NCI-H128 (cell line): ENCODE measurements at regions not wholly inside any gene's neighbourhood (a gene's known extent, or its start where the extent isn't known, plus 50 kb on each side); places are given as distances from the start of the nearest gene placed in this dataset.
"Not testable (repeated sequence)": the region's sequence is repeated elsewhere in the genome, so short reads cannot be mapped to it uniquely, and the experiment has no call there.

Source experiments
- DNase-seq: peaks from one replicate; lab custom pipeline; 2025; ENCODE audit not compliant: unreplicated experiment; lab: John Stamatoyannopoulos, UW

DNA sequence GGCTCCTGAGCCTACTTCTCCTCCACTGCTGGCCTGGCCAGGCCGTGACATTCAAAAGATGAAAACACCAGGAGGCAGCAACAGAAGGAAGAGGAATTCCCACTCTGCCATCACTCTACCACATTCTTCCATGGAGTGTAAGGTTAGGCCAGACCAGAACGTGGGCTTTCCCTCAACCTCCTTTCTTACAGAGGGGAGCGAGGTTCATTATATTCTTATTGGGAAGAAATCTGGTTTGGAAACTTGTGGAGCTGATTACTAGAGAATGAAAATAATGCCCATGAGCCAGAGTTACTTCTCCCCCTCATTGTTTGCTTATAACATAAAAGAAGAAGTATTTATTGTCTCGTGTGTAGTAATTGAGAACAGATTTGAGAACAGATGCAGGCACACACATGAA lies 136.3 kb upstream of the BASP1 start:
- DNase-seq = no peak

GRCh38 chr5:17083276-17083675 lies 134.2 kb upstream of the BASP1 start:
- not testable (repeated sequence) for DNase-seq

- no peak for DNase-seq
Measured at GRCh38 chr5:17087035-17087434, 130.4 kb upstream of the BASP1 start.

DNA sequence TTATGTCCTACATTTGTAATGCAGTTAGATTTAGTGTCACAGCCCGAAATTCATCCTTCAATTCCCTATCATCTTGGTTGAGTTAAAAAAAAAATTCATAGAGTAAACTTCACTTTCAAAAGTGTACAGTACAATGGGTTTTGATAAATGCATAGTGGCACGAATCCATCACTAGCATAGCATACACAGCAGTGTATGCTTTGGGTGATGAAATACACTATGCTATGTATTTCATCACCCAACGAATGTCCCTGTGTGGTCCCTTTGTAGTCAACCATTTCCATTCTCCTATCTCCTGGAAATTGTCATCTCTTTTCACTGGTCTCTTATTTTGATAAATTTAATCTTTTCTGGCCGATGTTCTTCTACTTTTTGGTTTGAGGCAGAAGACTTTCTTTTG lies 129.4 kb upstream of the BASP1 start:
- DNase-seq = no peak

DNA sequence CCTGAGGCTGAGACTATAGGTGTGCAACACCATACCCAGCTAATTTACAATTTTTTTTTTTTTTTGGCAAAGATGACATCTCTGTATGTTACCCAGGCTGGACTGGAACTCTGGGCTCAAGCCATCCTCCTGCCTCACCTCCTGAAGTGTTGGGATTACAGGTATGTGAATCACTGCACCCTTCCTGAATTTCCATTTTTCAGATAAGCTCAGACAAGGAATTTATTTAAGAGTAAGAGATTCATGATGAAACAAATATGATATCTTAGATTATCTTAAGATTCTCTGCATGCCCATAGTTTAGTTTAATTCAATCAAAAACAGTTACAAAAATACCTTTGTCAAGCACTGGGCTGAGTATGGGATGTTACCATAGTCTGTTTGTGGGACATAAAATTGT lies 128.4 kb upstream of the BASP1 start:
- no peak for DNase-seq

GRCh38 chr5:17089690-17090089 lies 127.7 kb upstream of the BASP1 start:
- DNase-seq = no peak

- no peak for DNase-seq
Measured at GRCh38 chr5:17090839-17091238, 126.6 kb upstream of the BASP1 start.

GRCh38 chr5:17094830-17095229 lies 122.6 kb upstream of the BASP1 start:
- DNase-seq = no peak

DNA sequence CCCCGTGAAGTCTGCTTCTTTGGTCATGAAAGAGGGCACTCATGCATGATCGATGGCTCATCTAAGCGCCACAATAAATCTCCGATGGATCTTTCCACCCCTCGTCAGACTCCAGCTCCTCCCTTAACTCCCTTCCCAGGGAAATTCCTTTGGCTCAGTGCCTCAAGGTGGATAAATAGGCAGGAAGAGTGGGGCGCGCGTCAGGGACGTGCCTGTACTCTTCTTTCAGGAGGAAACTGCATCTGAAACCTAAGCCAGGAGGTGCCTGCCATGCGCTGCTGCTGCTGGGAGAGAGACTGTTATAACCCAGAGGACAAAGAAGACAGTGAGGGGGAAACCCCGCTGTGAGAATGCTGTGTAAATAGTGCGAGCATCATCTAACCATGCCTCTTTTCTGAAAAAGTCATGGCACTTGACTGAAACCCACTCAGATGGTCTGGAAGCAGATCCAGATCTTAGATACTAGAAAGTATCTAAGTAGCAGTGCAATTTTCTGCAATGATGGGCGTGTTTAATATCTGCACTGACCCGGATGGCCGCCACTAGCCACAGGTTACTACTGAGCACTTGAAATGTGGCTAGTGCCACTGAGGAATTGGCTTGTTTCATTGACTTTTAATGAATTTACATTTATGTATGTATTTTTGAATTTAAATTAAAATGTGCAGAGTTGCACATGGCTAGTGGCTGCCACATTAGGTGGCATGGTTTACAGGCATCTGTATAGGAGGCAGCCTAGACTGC lies 120.3 kb upstream of the BASP1 start:
- DNase-seq = peak; percentile 64

GRCh38 chr5:17099946-17100345 lies 117.5 kb upstream of the BASP1 start:
- no peak for DNase-seq

DNA sequence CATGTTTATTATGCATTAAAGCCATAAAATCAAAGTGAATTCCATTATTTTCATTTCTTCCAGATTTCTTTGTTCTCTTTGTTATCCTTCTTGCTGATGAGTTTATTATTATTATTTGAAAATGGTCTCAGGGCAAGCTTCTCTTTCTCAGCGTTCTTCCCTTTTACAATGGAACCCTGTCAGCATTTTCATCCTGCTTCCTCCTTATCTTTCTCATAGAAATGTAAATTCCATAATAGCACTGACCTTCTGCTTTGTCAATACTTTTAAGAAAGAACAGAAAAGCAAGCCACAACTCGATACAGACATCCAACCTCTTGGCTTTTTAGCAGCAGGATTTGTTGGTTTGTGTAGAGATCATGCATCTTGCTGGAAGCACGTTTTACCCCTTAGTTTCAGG lies 114.0 kb upstream of the BASP1 start:
- DNase-seq = no peak

DNA sequence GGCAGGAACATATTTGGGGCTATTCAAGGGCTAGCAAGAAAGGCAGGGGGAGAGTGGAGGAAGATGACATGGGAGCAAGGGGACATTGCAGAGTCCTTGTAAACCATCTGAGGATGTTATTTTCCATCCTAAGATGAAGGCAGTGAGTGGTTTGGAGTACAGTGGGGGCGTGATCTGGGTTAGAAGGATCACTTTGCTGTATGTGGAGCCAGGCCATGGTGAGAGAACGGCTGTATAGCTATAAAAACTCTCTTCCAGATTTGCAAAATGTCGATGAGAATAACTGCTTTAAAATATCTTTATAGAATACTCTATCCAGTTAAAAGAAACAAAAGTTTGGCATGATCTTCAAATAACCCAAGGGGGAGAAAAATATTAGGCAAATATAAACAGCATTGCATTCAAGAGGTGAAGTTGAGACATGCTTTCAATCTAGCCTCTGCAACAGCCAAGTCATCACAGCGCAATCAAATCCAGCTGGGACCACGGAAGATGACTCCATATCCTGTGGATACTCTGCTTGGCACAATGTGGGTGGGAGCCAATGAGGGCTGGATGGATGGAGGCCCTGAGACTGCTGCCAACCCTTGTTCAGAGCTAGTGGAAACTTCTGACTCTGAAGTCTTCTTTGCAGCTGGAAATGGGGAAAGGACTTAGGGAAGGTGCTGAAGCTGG lies 111.5 kb upstream of the BASP1 start:
- DNase-seq = no peak

DNA sequence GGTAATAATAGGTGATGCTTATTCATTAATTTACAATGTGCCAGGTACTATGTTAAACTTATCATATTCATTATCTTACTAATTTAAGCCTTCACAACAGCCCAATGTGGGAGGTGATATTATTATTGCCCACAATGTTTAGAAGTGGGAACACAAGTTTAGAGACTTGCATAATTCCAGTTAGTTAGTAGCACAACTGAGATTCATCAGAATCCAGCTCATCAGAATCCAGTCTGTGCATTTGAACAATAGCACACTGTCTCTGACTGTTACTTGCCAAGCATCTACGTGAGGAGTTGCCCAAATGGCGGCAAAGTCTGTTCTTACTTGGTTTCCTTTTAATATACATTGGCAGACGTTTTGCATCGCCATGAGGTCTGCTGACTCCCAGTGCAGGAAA lies 110.9 kb upstream of the BASP1 start:
- no peak for DNase-seq

DNA sequence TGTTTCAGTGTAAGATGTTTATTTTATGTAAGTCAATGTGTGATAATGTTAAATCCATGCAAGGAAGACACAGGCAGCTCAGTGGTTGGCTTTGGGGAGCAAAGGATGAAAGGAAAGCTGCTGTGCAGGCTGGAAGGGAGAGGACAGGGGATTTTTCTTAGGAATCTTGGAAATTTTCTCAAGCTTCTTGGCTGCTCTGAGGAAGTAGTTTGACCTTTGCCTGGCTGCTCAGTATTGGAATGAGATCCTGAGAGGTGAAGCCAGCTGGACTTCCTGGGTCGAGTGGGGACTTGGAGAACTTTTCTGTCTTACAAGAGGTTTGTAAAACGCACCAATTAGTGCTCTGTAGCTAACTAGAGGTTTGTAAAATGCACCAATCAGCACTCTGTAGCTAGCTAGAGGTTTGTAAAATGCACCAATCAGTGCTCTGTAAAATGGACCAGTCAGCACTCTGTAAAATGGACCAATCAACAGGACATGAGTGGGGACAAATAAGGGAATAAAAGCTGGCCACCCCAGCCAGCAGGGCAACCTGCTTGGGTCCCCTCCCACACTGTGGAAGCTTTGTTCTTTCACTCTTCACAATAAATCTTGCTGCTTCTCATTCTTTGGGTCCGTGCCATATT lies 105.2 kb upstream of the BASP1 start:
- not testable (repeated sequence) for DNase-seq

DNA sequence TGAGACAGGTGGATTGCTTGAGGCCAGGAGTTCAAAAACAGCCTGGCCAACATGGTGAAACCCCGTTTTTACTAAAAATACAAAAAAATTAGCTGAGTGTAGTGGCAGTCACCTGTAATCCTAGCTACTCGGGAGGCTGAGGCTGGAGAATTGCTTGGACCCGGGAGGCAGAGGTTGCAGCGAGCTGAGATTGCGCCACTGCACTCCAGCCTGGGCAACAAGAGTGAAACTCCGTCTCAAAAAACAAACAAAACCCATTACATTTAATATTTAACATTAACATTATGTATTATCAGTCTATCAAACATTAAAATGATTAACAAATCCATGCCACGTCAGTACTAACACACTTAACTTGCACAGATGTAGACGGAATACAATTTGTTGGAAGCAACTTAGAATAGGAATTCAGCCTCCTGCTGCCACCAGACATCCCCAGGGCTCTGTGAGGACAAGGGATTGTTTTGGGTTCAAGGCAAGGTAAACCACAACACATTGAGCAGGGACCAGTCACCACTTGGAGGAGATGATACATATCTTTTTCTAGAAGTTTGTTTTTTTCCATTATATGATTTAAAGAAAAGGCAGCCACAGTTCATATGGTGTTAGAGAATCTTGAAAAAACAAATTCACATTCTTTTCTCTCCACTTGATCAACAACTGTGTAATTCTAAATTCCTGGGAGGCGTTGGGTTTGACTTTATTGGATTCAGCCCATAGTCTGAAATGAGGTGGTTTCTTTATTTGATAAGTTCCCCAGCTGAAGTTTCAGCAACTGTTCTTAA lies 104.1 kb upstream of the BASP1 start:
- DNase-seq = no peak

GRCh38 chr5:17114233-17114632 lies 103.2 kb upstream of the BASP1 start:
- DNase-seq = no peak

- no peak for DNase-seq
Measured at GRCh38 chr5:17114715-17115599, 102.5 kb upstream of the BASP1 start.

DNA sequence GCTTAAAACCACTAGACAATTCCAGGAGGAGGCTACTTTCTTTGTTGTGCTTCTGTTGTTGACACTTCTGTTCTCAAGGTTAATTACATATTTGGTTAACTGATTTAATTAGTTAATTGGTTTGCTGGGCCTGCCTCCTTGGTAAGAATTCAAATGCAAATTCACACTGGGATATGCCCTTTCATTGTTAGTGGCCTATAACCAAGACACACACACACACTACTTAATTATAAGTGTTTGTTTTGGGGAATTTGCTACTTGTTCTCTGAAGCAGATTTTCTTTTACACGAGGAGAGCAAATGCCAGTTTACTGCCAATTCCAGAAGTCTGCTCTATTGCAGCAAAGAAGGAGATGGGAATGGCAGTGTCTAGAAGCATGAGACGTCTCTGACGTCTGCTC lies 101.6 kb upstream of the BASP1 start:
- DNase-seq = no peak

DNA sequence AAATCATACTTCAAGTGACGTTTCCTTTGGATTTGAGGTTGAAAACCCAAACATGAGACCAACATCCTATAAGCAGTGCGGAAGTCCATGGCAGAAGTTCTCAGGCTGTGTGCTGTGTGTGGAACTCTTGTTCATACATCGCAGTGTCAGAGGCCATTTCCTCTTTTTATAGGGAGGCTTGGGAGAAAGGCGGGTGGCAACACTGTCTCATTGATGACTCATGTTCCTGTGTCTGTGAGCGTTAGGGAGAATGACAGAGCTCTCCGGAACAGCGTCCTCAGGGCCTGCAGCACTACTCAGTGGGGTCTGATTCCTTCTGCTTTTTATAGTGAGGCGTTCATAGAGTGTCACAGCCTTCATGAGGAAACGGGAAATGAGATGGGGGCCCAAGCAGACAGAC lies 98.8 kb upstream of the BASP1 start:
- no peak for DNase-seq

DNA sequence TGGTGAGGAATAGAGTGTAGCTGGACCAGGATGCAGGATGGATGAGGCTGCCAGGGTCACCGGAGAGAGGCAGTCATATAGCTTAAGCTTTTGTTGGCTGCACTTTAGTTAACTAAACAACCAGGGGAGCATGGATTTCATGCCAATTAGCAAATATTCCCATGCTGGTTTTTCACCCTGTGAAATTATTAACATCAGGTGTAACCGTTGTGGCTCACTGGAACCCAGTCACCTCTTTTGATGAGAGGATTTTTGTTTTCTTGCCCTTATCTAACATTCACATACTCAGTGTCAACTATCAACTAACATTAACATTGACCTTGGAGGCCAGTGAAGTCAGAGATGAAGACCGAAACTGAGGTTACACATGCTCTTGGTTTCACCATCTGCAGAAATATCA lies 97.2 kb upstream of the BASP1 start:
- DNase-seq = no peak

GRCh38 chr5:17121776-17122175 lies 95.7 kb upstream of the BASP1 start:
- no peak for DNase-seq
